SK-N-SH (cell line): ENCODE measurements at regions not wholly inside any gene's neighbourhood (a gene's known extent, or its start where the extent isn't known, plus 50 kb on each side); places are given as distances from the start of the nearest gene placed in this dataset.
"Not testable (repeated sequence)": the region's sequence is repeated elsewhere in the genome, so short reads cannot be mapped to it uniquely, and the experiment has no call there.

Experiments
- CTCF ChIA-PET: fragments of 300-600, 350-600 bp; formaldehyde crosslinking; extraction: SDS; loops from one replicate; lab custom pipeline; 2021; lab: Yijun Ruan, JAX
- POLR2A ChIA-PET: fragments of 350-600 bp; sonication (Branson Sonifier 250); formaldehyde crosslinking; extraction: SDS; loops from one replicate; lab custom pipeline; 2020; ENCODE audit warnings: antibody characterized with exemption, inconsistent platforms; lab: Yijun Ruan, JAX
- DNase-seq: peaks from one replicate; pipeline ENCODE4 v3.0.0; 2012
- H2AFZ ChIP-seq: fragments of 200-600 bp; sonication (generic); 2 replicates; pipeline ENCODE4 v1.8.1; 2016; ENCODE audit warnings: antibody characterized with exemption, mild to moderate bottlenecking, low read depth
- H3F3A ChIP-seq: fragments of 200-600 bp; sonication (generic); replicated peaks from 2 replicates; pipeline ENCODE3; 2016; ENCODE audit warnings: antibody characterized with exemption, mild to moderate bottlenecking; ENCODE audit not compliant: insufficient read depth
- H3K27ac ChIP-seq, 2 experiments: fragments of 200-500 bp in 1 of 2; fragments of 200-600 bp in 1 of 2; sonication (Bioruptor generic) in 1 of 2; sonication (generic), shearing (Covaris generic) in 1 of 2; 2 replicates each; pipeline versions ENCODE4 v1.5.1 to v1.6.1; 2014 to 2016; ENCODE audit warnings: low read depth in 2 of 2, inconsistent platforms in 1 of 2, low read length in 1 of 2, mild to moderate bottlenecking in 1 of 2, mixed read lengths in 1 of 2
- H3K27me3 ChIP-seq: fragments of 200-600 bp; sonication (generic), shearing (Covaris generic); 2 replicates; pipeline ENCODE4 v1.6.1; 2016; ENCODE audit warnings: mixed run types; ENCODE audit not compliant: insufficient read depth
- H3K36me3 ChIP-seq, 2 experiments: fragments of 200-500 bp in 1 of 2; fragments of 200-600 bp in 1 of 2; sonication (Bioruptor generic) in 1 of 2; sonication (generic) in 1 of 2; replicated peaks in 1 of 2; 2 replicates each; pipeline versions ENCODE3 to v1.5.1; 2014 to 2016; ENCODE audit warnings: low read length in 1 of 2, mild to moderate bottlenecking in 1 of 2; ENCODE audit not compliant: insufficient read depth in 2 of 2, control insufficient read depth in 1 of 2
- H3K4me1 ChIP-seq, 2 experiments: fragments of 200-500 bp in 1 of 2; fragments of 200-600 bp in 1 of 2; sonication (Bioruptor generic) in 1 of 2; sonication (generic), shearing (Covaris generic) in 1 of 2; 2 replicates each; pipeline versions ENCODE4 v1.5.1 to v1.6.1; 2014 to 2016; ENCODE audit warnings: low read depth in 1 of 2, low read length in 1 of 2, mixed run types in 1 of 2; ENCODE audit not compliant: insufficient read depth in 2 of 2, control insufficient read depth in 1 of 2
- H3K4me2 ChIP-seq: fragments of 200-600 bp; sonication (generic), shearing (Covaris generic); 2 replicates; pipeline ENCODE4 v1.6.1; 2017; ENCODE audit warnings: mixed run types
- H3K4me3 ChIP-seq, 2 experiments: fragments of 200-500 bp in 1 of 2; fragments of 200-600 bp in 1 of 2; sonication (Bioruptor generic) in 1 of 2; sonication (generic), shearing (Covaris generic) in 1 of 2; 2 replicates each; pipeline versions ENCODE4 v1.5.1 to v1.8.1; 2014 to 2016; ENCODE audit warnings: low read depth in 2 of 2, inconsistent platforms in 1 of 2, low read length in 1 of 2, mild to moderate bottlenecking in 1 of 2, mixed read lengths in 1 of 2, moderate library complexity in 1 of 2
- H3K79me2 ChIP-seq: fragments of 200-600 bp; sonication (generic); 2 replicates; pipeline ENCODE4 v1.8.1; 2017; ENCODE audit warnings: mild to moderate bottlenecking; ENCODE audit not compliant: insufficient read depth
- H3K9ac ChIP-seq: fragments of 200-600 bp; sonication (generic); 2 replicates; pipeline ENCODE4 v1.6.1; 2017; ENCODE audit warnings: mixed run types
- H3K9me2 ChIP-seq: fragments of 200-600 bp; sonication (generic); 2 replicates; pipeline ENCODE4 v1.6.1; 2017; ENCODE audit warnings: mixed run types
- H3K9me3 ChIP-seq: fragments of 200-600 bp; sonication (generic); 2 replicates; pipeline ENCODE4 v1.6.1; 2017; ENCODE audit warnings: mixed run types, mild to moderate bottlenecking, moderate library complexity
- H4K20me1 ChIP-seq: fragments of 200-600 bp; sonication (generic); 2 replicates; pipeline ENCODE4 v1.6.1; 2017; ENCODE audit warnings: mild to moderate bottlenecking, mixed run types; ENCODE audit not compliant: insufficient read depth
- EP300 ChIP-seq, 2 experiments: IDR thresholded peaks; 2 replicates each; pipeline versions ENCODE4 v1.4.0 to v1.6.1; 2012; ENCODE audit warnings: borderline replicate concordance in 1 of 2, low read depth in 1 of 2, low read length in 1 of 2
- GATA2 ChIP-seq: sonication (generic); formaldehyde crosslinking; IDR thresholded peaks from 2 replicates; pipeline ENCODE4 v1.5.0; 2020; ENCODE audit warnings: mild to moderate bottlenecking, missing genetic modification reagents
- IRF3 ChIP-seq: fragments of 150-350 bp; IDR thresholded peaks from 2 replicates; pipeline ENCODE4 v1.6.1; 2016; ENCODE audit warnings: mild to moderate bottlenecking, low read depth, low read length
- MEF2A ChIP-seq: IDR thresholded peaks from 2 replicates; pipeline ENCODE4 v1.4.0; 2012; ENCODE audit warnings: low read depth, borderline replicate concordance
- PBX3 ChIP-seq: IDR thresholded peaks from 2 replicates; pipeline ENCODE4; 2012
- POLR2AphosphoS5 ChIP-seq: IDR thresholded peaks from 2 replicates; pipeline ENCODE4 v1.6.1; 2012; ENCODE audit warnings: low read depth, low read length
- RAD21 ChIP-seq: IDR thresholded peaks from 2 replicates; pipeline ENCODE4 v1.6.1; 2012; ENCODE audit warnings: mild to moderate bottlenecking, low read length
- USF1 ChIP-seq: IDR thresholded peaks from 2 replicates; pipeline ENCODE4 v1.4.0; 2012; ENCODE audit warnings: low read depth, borderline replicate concordance
- ZBTB33 ChIP-seq: IDR thresholded peaks from 2 replicates; pipeline ENCODE4 v1.4.0; 2012; ENCODE audit warnings: low read depth, borderline replicate concordance
- WGBS: methylation state at CpG from one replicate; pipeline ENCODE4 v1.1.6; 2017; ENCODE audit warnings: low lambda C conversion rate; 5-methylcytosine and 5-hydroxymethylcytosine counted together

GRCh38 chr12:60602601-60603000, 1006.8 kb downstream of the SLC16A7 start:
- no peaks in the 10 kb centered on the region for H3K9me2 ChIP-seq
- H2AFZ ChIP-seq = no peak overlapping the region
- no peak for DNase-seq
- no peaks in the 10 kb centered on the region for H3K27me3 ChIP-seq
- WGBS = 4% methylated on average over 1 of the region's 1 CpG
- H3K9me3 ChIP-seq = 0 out of 2 replicates have a peak, but pooled peaks cover 7% of the 10 kb centered on the region
- no peaks in the 10 kb centered on the region for H3K36me3 ChIP-seq
- H3K4me2 ChIP-seq = no peak overlapping the region
- CTCF ChIA-PET = no interaction called here
- POLR2A ChIA-PET = no interaction called here
- no peak overlapping the region for H3K9ac ChIP-seq
- no peak overlapping the region for H3K27ac ChIP-seq
- TF ChIP-seq EP300 (IDR thresholded peaks at IDR 0.05; ENCODE audit: borderline replicate concordance in 1 of 2, low read depth in 1 of 2, low read length in 1 of 2) = no peak
- no peak for TF ChIP-seq RAD21
- no peak for TF ChIP-seq POLR2AphosphoS5
- TF ChIP-seq USF1 = no peak
- TF ChIP-seq MEF2A = no peak
- TF ChIP-seq ZBTB33 = no peak
- TF ChIP-seq GATA2 (CRISPR knock-in tag) = no peak
- TF ChIP-seq PBX3 = no peak
- TF ChIP-seq IRF3 = no peak
- TF ChIP-seq, all 33 proteins: peak for 0
- no peak overlapping the region for H3K4me3 ChIP-seq
- no peaks in the 10 kb centered on the region for H4K20me1 ChIP-seq
- no peaks in the 10 kb centered on the region for H3K4me1 ChIP-seq
- H3K79me2 ChIP-seq = no peaks in the 10 kb centered on the region
- H3F3A ChIP-seq = no peaks in the 10 kb centered on the region

GRCh38 chr12:60603475-60603874, 1007.6 kb downstream of the SLC16A7 start:
- H3K9me2 ChIP-seq, H3K27me3 ChIP-seq, H4K20me1 ChIP-seq, H3K4me1 ChIP-seq, H3K27ac ChIP-seq, DNase-seq, H2AFZ ChIP-seq, POLR2A ChIA-PET, H3K36me3 ChIP-seq, H3K9ac ChIP-seq, H3K9me3 ChIP-seq, H3F3A ChIP-seq, H3K79me2 ChIP-seq, H3K4me3 ChIP-seq, CTCF ChIA-PET, H3K4me2 ChIP-seq: not testable (repeated sequence)
- WGBS = 0% methylated on average over 5 of the region's 5 CpGs
